Fibroblast of the conjunctiva (primary cell): ENCODE measurements at regions not wholly inside any gene's neighbourhood (a gene's known extent, or its start where the extent isn't known, plus 50 kb on each side); places are given as distances from the start of the nearest gene placed in this dataset.
A peak's percentile ranks its signal among the peaks of the same experiment; 100 is the strongest.

Source experiments
- DNase-seq: peaks from one replicate; pipeline ENCODE4 v3.0.0-alpha.2; 2010; ENCODE audit warnings: low read depth

DNA sequence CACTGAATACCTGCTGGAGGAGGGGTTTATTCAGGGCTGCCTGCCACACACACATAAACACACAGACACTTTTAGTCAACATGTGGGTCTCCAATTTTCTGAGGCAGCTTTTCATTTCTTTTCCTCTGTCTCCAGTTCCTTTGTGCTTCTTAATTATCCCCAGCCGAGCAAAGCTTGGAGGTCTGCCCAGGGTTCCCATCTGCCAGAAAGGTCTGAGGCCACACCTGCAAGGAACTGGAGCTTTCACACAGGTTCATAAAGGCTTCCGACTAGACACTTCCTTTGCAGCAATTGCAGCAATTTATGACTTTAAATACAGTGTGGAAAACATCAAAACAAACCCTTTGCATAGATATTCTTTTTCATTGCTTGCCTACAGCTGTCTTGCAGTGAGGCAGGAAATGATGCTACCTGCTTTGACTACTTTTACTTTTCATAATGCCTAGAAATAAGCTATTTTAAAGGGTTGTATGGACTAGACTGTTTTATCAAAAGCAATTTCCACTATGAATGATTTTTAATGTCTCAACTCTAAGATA lies 1318.9 kb downstream of the AACS start:
- DNase-seq: no peak

DNA sequence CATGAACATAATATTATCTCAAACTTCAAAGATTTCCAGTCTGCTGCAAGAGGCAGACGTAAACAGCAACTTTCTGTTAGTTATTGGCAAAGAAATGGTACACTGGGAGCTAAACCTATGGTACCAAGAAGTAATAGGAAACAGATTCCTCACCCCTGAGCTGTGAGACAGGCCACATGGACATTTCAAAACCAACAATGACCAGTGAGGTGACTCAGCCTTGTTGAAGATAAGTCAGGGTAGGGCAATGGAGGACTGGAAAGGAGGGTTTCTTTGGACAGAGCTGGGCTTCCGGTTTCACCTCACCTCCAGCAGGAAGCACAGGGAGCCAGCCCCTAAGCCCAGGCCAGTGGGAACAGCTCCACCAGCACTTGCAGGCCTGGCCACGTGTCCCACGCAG lies 1320.5 kb downstream of the AACS start:
- DNase-seq: peak; percentile 16

DNA sequence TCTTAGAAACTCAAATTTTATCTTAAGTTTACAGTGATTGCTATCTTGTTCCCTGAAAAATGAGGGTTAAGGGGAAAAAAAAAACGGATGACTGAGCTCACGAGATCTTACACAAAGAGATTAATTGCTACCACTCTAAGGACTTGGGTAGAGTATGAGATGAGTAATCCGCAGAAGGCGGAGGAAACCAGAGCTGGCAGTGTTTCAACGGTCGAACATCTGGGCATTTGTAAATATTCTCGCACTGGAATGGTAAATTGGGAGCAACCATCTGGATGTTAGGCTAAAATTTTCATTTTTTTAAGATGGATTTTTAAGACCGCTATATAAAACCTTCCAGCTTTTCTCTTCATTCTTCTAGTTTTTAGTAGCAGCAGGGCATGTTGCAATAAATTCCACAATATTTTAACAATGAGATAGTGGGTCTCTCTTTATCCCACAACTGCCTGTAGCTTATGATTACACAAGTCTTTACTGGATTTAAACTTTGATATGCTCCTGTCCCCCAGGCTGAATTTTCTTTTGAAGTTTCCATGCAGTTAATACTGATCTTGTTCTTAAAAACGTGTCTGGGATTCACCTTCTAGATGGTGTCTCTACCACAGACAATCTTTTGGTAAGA lies 1324.1 kb downstream of the AACS start:
- DNase-seq: peak; percentile 75

DNA sequence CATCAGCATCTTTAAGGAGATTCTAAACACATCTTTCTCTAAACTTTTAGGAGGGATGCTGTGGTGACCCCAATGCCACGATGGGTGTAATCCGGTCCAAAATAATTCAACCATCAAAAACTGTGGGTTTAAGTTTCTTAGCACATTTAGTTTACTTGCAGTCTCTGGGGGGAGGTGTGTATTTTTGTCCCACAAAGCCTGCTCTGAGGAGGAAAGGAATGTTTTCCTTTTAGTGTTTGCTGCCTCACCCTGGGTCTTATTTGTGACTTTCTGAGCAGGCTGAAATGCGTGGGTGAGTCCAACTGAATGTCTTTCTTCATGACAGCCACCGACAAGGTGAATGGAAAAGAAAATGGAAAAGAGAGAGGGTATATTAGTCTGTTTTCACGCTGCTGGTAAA lies 1324.7 kb downstream of the AACS start:
- DNase-seq: no peak

DNA sequence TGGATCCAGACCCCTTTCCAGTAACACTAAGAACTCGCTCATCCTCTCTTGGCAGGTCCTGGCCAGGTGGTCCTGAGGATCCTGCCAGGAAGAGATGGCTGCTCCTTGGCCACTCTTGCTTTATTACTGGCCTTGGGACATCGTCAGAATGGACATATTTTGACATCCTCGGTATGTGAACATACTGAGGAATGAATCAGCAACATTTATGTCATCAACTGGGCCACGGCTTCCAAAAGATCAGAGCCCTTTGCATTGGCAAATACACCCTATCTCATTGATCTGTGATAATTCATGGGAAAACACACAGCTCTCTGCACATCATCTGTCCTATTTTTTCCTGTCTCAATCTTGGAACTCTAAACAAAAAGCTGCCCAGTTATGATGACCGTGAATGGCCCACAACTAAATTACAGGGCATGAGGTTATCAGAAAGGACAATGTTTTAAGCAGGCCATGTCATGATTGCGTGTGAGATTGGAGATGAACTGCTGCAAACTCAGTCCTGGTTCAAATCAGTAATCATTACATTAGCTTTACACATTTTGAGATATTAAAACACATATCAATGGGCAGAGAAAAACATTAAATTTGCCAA lies 1325.8 kb downstream of the AACS start:
- DNase-seq: no peak

DNA sequence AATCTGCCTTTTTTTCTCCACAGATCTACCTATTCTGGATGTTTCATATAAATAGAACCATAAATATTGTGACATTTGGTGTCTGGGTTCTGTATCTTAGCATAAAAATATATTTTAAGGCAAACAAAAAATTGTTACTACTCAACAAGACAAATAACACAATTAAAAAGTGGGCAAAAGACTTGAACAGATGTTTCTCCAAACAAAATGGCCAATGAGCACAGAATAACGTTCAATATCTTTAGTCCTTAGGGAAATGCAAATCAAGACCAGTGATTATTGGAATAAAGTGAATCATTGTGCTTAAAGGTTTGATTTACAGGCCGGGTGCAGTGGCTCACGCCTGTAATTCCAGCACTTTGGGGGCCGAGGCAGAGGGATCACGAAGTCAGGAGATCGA lies 1331.3 kb downstream of the AACS start:
- DNase-seq: no peak

DNA sequence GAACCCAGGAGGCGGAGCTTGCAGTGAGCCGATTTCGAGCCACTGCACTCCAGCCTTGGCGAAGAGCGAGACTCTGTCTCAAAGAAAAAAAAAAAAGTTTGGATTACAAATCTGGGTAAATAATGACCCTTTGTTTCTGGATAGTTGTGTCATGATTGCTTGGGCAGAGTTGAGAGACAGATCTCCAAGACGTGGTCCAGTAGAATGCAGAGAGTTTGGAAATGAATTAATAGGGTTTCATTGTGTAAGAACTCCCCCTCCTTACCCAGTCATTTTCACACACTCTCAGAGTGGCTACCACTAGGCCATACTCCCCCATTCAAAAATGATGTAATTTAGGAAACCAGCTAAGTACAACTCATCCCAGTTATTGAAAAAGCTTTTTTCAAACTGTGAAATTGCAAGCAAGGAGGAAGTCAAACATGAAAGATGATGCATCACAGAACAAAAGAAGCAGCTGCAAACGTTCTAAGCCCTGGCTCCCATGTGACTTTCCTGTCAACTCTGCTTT lies 1331.9 kb downstream of the AACS start:
- no peak for DNase-seq

DNA sequence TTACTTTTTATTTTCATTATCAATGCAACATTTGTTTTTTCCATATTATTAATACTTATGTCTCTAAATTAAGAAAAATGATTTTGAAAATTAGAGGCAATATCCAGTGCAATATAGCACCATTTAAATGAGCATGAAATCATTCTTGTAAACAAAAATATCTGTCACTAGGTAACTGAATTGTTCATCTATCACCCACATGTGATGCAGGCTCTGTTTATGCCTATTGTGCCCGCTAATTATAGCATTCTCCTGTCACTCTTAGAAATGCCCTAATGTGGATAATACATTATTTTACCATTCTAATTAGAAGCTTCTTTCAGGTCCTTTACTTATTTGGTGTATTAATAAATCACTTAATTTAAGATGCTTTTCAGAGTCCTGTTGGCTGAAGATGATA lies 1332.4 kb downstream of the AACS start:
- DNase-seq: no peak

DNA sequence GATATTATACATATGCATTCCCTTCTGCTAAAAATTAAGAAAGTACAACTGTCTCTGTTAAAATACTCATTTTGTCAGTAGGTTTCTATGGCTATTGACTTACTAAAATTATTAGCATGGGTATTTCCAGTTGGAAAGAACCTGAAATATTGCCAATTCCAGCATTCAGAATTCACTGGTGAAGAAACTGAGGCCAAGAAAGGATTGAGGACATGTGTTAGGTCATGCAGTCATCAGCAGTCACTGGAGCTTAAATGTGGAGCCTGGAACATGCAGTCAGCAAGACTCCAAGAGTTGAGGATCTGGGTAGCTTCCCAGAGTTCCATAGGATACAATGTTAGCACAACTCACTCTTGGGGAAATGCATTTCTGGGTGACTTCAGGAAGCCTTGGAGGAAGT lies 1335.6 kb downstream of the AACS start:
- DNase-seq: no peak

DNA sequence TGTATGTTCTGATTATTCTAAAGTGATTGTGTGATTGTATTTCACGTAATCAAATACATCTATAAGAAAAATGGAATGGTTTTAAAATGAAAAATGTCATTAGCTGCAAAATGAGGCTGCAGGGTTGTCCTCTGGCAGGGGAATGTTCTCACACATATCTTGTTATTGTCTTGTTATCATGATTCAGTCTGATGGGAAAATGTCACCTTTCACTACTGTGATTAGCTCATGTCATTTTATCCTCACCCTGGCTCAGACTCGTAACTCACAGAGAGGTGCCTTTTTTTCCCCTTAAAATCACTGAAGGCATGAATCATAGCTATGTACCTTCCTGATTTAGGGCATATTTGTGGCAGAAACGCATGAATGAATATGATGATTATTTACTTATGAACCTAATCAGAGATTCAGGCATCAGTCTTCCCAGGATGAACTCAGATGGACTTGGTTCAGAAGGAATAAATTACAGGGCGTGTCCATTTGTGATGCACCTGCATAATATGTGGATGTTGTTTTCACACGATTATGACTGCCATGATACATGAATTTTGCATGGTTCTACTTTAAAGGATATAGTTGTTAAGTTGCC lies 1339.2 kb downstream of the AACS start:
- DNase-seq: no peak

DNA sequence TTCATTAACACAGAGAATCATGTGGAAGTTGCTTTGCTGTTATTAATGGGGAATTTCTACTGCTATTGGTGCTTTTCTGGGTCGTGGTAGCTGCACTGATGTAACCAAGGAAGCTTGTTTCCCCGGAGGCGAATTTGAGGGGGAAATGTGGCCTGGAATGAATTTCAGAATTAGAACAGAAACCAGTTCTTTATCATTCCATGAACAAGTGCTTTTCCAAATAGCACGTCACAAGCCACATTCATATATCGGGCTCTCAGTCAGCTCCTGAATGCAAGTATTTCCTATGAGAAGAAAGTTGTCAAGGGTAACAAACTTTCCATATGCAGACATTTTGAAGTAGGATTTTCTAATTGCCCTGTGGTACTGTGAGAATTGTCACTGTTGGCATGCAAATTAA lies 1353.2 kb downstream of the AACS start:
- DNase-seq: no peak

DNA sequence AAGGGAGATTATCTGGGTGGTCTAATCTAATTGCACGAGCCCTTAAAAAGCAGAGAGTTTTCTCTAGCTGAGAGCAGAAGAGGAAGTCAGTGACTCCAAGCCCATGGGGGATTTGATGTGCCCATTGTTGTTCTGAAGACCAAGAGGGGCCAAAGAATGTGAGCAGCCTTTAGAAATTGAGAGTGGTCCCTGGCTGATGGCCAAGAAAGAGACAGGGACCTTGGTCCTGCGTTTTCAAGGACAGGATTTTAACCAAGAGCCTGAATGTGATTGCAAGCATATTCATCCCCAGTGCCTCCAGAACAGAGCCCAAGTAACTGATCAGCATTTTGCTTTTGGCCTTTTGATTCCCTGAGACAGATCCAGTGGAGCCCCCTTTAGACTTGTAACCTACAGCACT lies 1353.9 kb downstream of the AACS start:
- DNase-seq: no peak

DNA sequence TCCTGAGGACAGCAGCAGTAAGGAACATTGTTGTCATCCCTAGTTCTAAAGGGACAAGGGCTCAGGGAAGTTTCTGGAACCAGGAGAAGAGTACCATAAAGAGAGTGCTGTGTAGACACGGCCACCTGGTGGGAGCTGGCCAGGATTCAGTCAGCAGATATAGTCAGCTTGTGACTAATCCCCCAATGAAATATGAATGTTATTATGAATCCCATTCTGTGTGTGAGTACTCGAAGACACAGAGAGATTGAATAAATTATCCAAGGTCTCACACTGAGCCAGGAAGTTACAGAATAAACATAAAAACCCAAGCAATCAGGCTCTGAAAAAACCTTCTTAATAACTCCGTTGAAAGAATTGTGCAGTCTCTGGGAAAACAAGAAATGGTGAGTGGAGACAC lies 1359.5 kb downstream of the AACS start:
- DNase-seq: no peak

DNA sequence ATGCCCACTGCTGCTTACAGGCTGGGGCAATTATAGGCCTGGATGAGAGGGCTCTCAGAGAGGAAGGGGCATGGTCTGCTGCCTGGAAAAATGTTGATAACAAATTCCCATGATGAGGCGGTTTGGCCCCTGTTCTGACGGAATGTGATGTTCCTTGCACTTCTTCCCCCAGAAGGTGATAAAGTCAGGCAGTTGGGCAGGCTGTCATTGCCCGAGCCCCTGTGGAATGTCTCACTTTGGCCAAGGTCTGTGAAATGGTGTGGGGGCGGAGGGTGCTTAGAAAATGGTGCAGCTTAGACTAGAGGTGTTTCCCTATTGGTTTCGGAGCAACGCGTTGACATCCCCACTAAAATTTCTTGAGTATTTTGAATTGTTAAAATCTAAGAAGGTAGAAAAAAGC lies 1360.0 kb downstream of the AACS start:
- no peak for DNase-seq

DNA sequence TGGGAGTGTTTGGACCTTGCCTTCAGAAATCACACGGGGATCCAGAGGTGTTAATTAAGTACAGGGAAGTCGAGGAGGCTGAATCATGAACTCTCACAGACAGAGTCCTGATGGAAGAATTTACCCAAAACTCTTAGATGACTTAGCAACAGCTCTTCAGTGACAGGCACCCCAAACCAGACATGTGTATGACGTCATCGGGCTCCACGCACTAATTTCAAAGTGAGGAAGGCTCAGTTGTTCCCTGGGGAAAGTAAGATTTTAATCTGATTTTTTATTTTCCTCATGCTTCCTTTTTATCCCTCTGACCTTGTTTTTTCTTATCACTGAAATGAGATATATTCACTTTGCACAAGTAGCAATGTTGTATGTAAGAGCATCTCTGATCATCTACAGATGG lies 1363.5 kb downstream of the AACS start:
- DNase-seq: no peak

DNA sequence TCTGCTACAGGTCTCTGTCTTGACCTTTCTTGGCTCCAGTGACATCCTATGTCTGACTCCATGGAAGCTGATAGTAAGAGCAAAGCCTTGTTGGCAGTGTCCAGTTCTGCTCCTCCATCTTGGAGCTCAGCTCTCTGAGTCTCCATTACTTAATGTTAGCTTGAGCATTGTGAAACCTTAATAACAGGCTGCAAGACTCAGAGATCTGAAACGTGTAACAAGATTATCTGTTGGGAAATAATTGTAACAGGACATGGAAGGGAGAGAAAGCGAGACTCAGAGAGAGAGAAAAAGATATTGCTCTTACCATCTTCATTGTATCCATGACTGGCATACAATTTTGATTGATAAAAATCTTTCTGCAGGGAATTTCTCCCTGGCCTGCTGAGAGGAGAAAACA lies 1365.7 kb downstream of the AACS start:
- no peak for DNase-seq

DNA sequence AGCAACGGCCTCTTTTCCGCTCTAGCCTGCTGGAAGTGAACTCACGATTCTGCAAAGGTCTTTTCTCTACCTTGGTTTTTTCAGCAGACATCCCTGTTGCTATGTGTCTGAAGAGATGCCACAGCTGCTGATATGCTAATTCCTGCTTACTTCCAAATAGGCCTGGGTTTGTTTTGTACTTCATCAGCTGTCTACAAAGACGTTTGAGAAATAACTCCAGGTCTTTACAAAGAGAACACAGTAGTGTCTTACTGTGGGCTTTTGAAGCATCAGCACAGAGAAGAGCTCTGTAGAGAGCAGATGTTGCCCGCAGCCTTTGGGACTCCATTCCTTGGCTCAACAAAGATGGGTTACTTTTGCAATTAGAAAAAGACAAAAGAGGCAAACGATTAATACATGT lies 1366.5 kb downstream of the AACS start:
- DNase-seq: no peak

DNA sequence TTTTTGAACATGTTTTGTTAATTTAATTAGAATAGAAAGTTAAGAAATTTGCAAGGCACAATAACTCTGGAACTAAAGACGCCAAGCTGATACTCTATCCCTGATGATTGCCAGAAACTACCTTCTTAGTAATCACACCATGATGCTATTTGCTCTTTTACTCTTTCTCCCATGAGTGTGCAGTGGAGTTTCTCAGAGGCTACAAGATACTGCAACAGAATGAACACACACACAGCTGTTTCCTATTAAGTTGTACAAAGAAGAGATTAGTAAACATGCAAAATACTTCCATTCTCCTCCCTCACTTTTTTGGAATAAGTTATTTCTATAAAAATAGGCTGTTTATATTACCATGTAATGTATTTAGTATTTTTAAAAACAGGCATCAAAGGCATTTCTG lies 1367.5 kb downstream of the AACS start:
- DNase-seq: peak; percentile 6

DNA sequence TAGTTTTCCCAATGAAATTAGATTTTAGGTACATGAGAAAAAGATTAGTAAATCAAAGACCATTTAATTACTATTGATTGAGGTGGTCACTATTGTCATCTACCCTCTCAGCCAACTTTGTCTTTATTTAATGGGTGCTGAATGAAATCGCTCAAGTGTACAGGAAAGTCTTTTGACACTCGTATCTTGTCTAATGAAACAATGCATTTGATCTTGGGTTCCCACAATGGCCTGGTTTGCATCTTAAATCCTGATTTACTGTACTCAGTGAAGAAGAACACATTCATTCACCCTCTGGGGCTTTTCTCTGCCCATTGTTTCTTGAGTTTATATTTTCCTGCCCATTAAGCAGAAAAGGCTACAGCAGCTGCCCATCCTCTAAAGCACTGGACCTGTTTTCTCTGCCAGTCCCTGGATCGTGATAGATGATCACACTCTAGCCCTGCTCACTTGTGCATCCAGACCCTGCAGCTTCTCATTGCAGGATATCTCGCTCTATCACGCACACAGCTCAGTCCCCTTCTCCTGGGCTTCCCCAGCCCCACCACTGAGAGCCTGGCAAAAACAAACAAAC lies 1369.3 kb downstream of the AACS start:
- no peak for DNase-seq

DNA sequence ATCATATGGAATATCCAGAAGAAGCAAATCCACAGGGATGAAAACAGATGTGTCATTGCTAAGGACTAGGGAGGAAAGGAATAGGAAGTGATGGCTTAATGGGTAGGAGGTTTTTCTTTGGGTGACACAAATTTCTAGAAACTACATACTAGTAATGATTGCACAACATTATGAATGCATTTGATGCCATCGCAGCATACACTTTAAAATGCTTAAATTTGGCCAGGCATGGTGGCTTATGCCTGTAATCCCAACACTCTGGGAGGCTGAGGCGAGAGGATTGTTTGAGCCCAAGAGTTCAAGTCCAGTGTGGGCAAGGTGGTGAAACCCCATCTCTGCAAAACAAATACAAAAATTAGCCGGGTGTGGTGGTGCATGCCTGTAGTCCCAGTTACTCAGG lies 1370.8 kb downstream of the AACS start:
- no peak for DNase-seq

DNA sequence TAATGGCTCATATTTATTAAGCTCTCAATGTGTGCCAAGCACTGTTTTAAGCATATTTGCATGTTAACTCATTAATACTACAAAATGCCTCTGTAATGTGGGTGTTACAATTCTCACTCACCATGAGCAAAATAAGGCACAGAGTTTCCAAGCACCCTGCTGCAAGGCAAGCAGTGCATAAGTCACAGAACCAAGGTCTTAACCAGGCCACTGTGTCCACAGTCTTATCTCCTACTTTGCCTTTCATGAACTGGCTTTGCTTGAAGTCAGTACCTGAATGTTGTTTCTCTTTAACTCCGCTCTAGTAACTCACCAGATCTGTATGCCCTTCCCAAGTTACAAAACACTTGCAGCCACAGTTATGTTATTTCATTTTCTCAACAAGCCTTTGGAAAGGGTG lies 1372.7 kb downstream of the AACS start:
- no peak for DNase-seq

DNA sequence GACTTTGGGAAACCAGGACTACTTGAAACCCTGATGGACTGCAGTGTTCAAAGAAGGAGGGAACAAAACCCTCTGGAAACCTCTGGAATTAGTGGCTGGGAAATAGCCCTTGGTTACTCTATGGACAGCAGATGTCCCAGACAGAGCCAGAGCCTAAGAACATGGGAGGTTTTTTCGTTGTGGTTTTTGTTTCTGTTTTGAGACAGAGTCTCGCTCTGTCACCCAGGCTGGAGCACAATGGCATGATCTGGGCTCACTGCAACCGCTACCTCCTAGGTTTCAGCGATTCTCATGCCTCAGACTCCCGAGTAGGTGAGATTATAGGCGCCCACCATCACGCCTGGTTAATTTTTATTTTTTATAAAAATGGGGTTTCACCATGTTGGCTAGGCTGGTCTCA lies 1378.7 kb downstream of the AACS start:
- DNase-seq: no peak

DNA sequence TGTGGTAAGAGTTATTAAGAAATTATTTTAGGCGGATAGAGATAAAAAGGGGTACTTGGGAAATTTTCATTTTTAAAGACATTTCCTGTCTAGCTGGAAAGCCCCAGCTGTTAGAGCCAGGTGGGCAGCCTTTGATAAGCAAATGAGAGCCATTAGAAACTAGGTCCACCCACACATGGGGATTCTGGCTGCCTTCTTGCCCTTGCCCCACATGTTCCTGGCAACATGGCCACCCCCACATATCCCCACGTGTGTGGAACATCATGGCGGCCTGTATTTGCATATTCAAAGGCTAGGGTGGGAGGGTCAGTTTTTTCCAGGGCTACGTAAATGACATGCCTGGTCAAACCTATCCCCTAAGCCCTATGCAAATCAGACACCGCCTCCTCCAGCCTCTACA lies 1382.1 kb downstream of the AACS start:
- DNase-seq: no peak
